ENCODE measurements at regions not wholly inside any gene's neighbourhood (a gene's known extent, or its start where the extent isn't known, plus 50 kb on each side); places are given as distances from the start of the nearest gene placed in this dataset.

GRCh38 chr10:76631884-76632766 is 1005.5 kb downstream of the KCNMA1 start:
- Histone ChIP-seq H2AK5ac (ENCODE audit: low read depth, low read length) (no peak overlapping the region), H3K23me2 (ENCODE audit: low read depth, low read length) (no peaks in the 10 kb centered on the region), H3K4me2 (ENCODE audit: insufficient read depth in 1 of 2, low read depth in 2 of 2, low read length in 2 of 2) (peak overlapping the region; percentile 56 to 73), H3K9ac (replicated peaks in 1 of 4; ENCODE audit: extremely low read depth in 1 of 4, low read depth in 3 of 4, low read length in 3 of 4) (peak overlapping the region in 1 of 4 experiments; percentile 15; a peak in 1 of 7 replicates), H4K8ac (ENCODE audit: extremely low read depth, insufficient read depth, low read length) (no peak overlapping the region), H2AFZ (ENCODE audit: low read length) (peak overlapping the region; percentile 92), H3K79me2 (ENCODE audit: control insufficient read depth in 1 of 2, insufficient read depth in 2 of 2, low read length in 2 of 2) (no peaks in the 10 kb centered on the region), H2BK120ac (replicated peaks; ENCODE audit: low read depth, low read length) (no peak overlapping the region), H2BK20ac (ENCODE audit: low read length) (no peak overlapping the region), H4K5ac (ENCODE audit: insufficient read length, low read depth, low read length) (no peak overlapping the region), H3K23ac (ENCODE audit: insufficient read length) (no peak overlapping the region), H3K36me3 (ENCODE audit: control insufficient read depth in 2 of 4, insufficient read depth in 4 of 4, low read length in 3 of 4) (no peaks in the 10 kb centered on the region), H4K91ac (replicated peaks; ENCODE audit: insufficient read length, low read length) (no peak overlapping the region), H3K27ac (ENCODE audit: low read depth, low read length) (no peak overlapping the region), H3K4me3 (ENCODE audit: extremely low read depth in 1 of 4, insufficient read depth in 2 of 4, low read depth in 3 of 4, low read length in 4 of 4) (peak overlapping the region; percentile 2 to 50 (median 9); a peak in 5 of 8 replicates), H3K4ac (replicated peaks; ENCODE audit: insufficient read length, low read depth, low read length) (no peak overlapping the region), H3K14ac (ENCODE audit: insufficient read length) (no peak overlapping the region), H3K9me3 (ENCODE audit: insufficient read depth in 2 of 2, low read depth in 1 of 2, low read length in 1 of 2) (no peaks in the 10 kb centered on the region), H3K79me1 (ENCODE audit: low read depth, low read length) (no peaks in the 10 kb centered on the region), H4K20me1 (replicated peaks in 1 of 2; ENCODE audit: control insufficient read depth in 1 of 2, insufficient read depth in 2 of 2, low read length in 2 of 2) (no peaks in the 10 kb centered on the region), H3K56ac (replicated peaks; ENCODE audit: insufficient read length, low read depth, low read length) (no peak overlapping the region), H2BK15ac (ENCODE audit: low read length) (no peak overlapping the region), H2BK5ac (ENCODE audit: low read depth, low read length) (no peak overlapping the region), H2BK12ac (ENCODE audit: low read depth, low read length) (no peak overlapping the region), H3K4me1 (replicated peaks in 1 of 4; ENCODE audit: control insufficient read depth in 3 of 4, insufficient read depth in 4 of 4, low read length in 3 of 4) (peaks cover 0 to 4% (median 1%) of the 10 kb centered on the region in 4 experiments; a peak in 1 of 7 replicates), H3K18ac (ENCODE audit: extremely low read depth, low read length) (no peak overlapping the region), H3K27me3 (replicated peaks in 1 of 4; ENCODE audit: control insufficient read depth in 3 of 4, extremely low read depth in 1 of 4, insufficient read depth in 3 of 4, low read length in 3 of 4) (no peaks in the 10 kb centered on the region)
- POLR2A ChIA-PET (ENCODE audit: partially characterized antibody) = interaction anchor here (0.6 kb wide), 1 partner anchor 37 kb away, joined by 5 read pairs; no protein-coding TSS in a partner anchor
- WGBS, 2 experiments (ENCODE audit: extremely low coverage in 1 of 2, insufficient coverage in 1 of 2, insufficient read length in 1 of 2, insufficient replicate concordance in 2 of 2, low coverage in 1 of 2, low lambda C conversion rate in 2 of 2, missing lambda C conversion rate in 1 of 2) = 40% methylated on average over 16 of the region's 16 CpGs; no CpG with 5 or more reads in 1 of the 2 experiments
- CTCF ChIA-PET (ENCODE audit: partially characterized antibody) = interaction anchor here (0.6 to 1.7 kb wide), 13 partner anchors 8 to 354 kb away, joined by 3 to 6 read pairs (median 3); no protein-coding TSS in a partner anchor
- peak in 1 of 2 experiments; percentile 61 for DNase-seq (ENCODE audit: low read depth in 1 of 2, low spot score in 2 of 2)
- FAIRE-seq = peak; percentile 13
- peak; percentile 31 for TF ChIP-seq ASH2L (IDR thresholded peaks at IDR 0.05; ENCODE audit: low read length)
- TF ChIP-seq CTCF (IDR thresholded peaks at IDR 0.05; ENCODE audit: control extremely low read depth in 1 of 3, insufficient read depth in 1 of 3, low read depth in 1 of 3, low read length in 3 of 3) = peak in 2 of 3 experiments; percentile 7 to 15; a peak in 1 of 4 replicates
- no peak for TF ChIP-seq CHD2 (IDR thresholded peaks at IDR 0.05; ENCODE audit: low read length)
- no peak for TF ChIP-seq ATF3 (IDR thresholded peaks at IDR 0.05; ENCODE audit: insufficient read depth, low read depth, low read length)
- no peak for TF ChIP-seq POLR2AphosphoS5 (IDR thresholded peaks at IDR 0.05; ENCODE audit: low read depth, low read length)
- TF ChIP-seq E2F6 (IDR thresholded peaks at IDR 0.05) = no peak
- TF ChIP-seq RNF2 (IDR thresholded peaks at IDR 0.05; ENCODE audit: borderline replicate concordance, low read depth, low read length, missing control alignments, poor library complexity, severe bottlenecking) = no peak
